ENCODE measurements at regions not wholly inside any gene's neighbourhood (a gene's known extent, or its start where the extent isn't known, plus 50 kb on each side); places are given as distances from the start of the nearest gene placed in this dataset.

- TF ChIP-seq CTCF (IDR thresholded peaks at IDR 0.05) (no peak), POLR2A (IDR thresholded peaks at IDR 0.05; ENCODE audit: low read length) (no peak), ATOH8 (CRISPR knock-in tag; IDR thresholded peaks at IDR 0.05; ENCODE audit: low read depth) (no peak), REST (IDR thresholded peaks at IDR 0.05) (no peak), USF2 (IDR thresholded peaks at IDR 0.05) (no peak), EHMT2 (IDR thresholded peaks at IDR 0.05; ENCODE audit: low read depth) (no peak), BHLHE40 (IDR thresholded peaks at IDR 0.05; ENCODE audit: low read depth, low read length) (no peak), RAD21 (conservative IDR thresholded peaks at IDR 0.05 in 1 of 2, IDR thresholded peaks at IDR 0.05 in 1 of 2) (no peak), CEBPB (IDR thresholded peaks at IDR 0.05) (no peak), MYC (IDR thresholded peaks at IDR 0.05; ENCODE audit: borderline replicate concordance, low read length) (no peak), JUNB (IDR thresholded peaks at IDR 0.05) (no peak), RCOR1 (IDR thresholded peaks at IDR 0.05; ENCODE audit: low read depth, low read length) (no peak), KDM5A (IDR thresholded peaks at IDR 0.05) (no peak), RFX5 (IDR thresholded peaks at IDR 0.05) (no peak)
Observed at GRCh38 chr6:24009319-24009718, 116.7 kb upstream of the NRSN1 start.

Measured in A549 (cell line).